ENCODE measurements at regions not wholly inside any gene's neighbourhood (a gene's known extent, or its start where the extent isn't known, plus 50 kb on each side); places are given as distances from the start of the nearest gene placed in this dataset.

DNA sequence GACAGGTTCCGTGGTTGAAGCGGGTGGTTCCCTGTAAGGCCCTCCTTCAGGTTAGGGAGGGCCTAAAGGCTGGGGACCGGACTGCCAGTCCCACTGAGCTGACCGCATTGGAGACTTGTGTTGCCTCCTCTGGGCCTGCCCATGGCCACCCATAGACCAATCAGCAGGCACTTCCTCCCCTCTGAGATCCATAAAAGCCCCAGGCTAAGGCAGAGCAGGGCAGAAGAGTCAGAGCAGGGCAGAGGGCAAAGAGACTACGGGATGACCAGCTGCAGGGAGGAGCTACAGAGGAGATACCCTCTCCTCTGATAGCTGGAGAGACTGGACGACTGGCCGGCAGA is 537.4 kb downstream of the TENT5A start:
- no peaks in the 10 kb centered on the region for H3K4me1 ChIP-seq (ENCODE audit: control insufficient read depth, insufficient read depth, low read length)
- ChIA-PET POLR2A (no interaction called here), CTCF (no interaction called here)
- TF ChIP-seq RBAK (tag by site-specific recombination; IDR thresholded peaks at IDR 0.05) (no peak), ZNF350 (tag by site-specific recombination; IDR thresholded peaks at IDR 0.05) (no peak), ZBTB20 (tag by site-specific recombination; IDR thresholded peaks at IDR 0.05) (no peak), ZNF146 (tag by site-specific recombination; IDR thresholded peaks at IDR 0.05) (no peak), ZBTB7A (tag by site-specific recombination; IDR thresholded peaks at IDR 0.05; ENCODE audit: low read depth) (no peak), ZNF394 (tag by site-specific recombination; IDR thresholded peaks at IDR 0.05; ENCODE audit: borderline replicate concordance) (no peak), ZNF274 (IDR thresholded peaks at IDR 0.05; ENCODE audit: low read length) (no peak), ZNF274 (tag by site-specific recombination; IDR thresholded peaks at IDR 0.05; ENCODE audit: borderline replicate concordance) (no peak), ZNF747 (tag by site-specific recombination; IDR thresholded peaks at IDR 0.05) (no peak), ZNF423 (tag by site-specific recombination; IDR thresholded peaks at IDR 0.05) (no peak), YY1 (tag by site-specific recombination; IDR thresholded peaks at IDR 0.05) (no peak), SCRT1 (tag by site-specific recombination; IDR thresholded peaks at IDR 0.05; ENCODE audit: borderline replicate concordance) (no peak), ZNF610 (tag by site-specific recombination; IDR thresholded peaks at IDR 0.05; ENCODE audit: borderline replicate concordance) (no peak)
- TF ChIP-seq, protein P1, sequence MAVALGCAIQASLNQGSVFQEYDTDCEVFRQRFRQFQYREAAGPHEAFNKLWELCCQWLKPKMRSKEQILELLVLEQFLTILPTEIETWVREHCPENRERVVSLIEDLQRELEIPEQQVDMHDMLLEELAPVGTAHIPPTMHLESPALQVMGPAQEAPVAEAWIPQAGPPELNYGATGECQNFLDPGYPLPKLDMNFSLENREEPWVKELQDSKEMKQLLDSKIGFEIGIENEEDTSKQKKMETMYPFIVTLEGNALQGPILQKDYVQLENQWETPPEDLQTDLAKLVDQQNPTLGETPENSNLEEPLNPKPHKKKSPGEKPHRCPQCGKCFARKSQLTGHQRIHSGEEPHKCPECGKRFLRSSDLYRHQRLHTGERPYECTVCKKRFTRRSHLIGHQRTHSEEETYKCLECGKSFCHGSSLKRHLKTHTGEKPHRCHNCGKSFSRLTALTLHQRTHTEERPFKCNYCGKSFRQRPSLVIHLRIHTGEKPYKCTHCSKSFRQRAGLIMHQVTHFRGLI (tag by site-specific recombination; IDR thresholded peaks at IDR 0.05), result no peak
- TF ChIP-seq, protein P2, sequence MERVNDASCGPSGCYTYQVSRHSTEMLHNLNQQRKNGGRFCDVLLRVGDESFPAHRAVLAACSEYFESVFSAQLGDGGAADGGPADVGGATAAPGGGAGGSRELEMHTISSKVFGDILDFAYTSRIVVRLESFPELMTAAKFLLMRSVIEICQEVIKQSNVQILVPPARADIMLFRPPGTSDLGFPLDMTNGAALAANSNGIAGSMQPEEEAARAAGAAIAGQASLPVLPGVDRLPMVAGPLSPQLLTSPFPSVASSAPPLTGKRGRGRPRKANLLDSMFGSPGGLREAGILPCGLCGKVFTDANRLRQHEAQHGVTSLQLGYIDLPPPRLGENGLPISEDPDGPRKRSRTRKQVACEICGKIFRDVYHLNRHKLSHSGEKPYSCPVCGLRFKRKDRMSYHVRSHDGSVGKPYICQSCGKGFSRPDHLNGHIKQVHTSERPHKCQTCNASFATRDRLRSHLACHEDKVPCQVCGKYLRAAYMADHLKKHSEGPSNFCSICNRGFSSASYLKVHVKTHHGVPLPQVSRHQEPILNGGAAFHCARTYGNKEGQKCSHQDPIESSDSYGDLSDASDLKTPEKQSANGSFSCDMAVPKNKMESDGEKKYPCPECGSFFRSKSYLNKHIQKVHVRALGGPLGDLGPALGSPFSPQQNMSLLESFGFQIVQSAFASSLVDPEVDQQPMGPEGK (tag by site-specific recombination; IDR thresholded peaks at IDR 0.05), result no peak
- TF ChIP-seq, protein P3, sequence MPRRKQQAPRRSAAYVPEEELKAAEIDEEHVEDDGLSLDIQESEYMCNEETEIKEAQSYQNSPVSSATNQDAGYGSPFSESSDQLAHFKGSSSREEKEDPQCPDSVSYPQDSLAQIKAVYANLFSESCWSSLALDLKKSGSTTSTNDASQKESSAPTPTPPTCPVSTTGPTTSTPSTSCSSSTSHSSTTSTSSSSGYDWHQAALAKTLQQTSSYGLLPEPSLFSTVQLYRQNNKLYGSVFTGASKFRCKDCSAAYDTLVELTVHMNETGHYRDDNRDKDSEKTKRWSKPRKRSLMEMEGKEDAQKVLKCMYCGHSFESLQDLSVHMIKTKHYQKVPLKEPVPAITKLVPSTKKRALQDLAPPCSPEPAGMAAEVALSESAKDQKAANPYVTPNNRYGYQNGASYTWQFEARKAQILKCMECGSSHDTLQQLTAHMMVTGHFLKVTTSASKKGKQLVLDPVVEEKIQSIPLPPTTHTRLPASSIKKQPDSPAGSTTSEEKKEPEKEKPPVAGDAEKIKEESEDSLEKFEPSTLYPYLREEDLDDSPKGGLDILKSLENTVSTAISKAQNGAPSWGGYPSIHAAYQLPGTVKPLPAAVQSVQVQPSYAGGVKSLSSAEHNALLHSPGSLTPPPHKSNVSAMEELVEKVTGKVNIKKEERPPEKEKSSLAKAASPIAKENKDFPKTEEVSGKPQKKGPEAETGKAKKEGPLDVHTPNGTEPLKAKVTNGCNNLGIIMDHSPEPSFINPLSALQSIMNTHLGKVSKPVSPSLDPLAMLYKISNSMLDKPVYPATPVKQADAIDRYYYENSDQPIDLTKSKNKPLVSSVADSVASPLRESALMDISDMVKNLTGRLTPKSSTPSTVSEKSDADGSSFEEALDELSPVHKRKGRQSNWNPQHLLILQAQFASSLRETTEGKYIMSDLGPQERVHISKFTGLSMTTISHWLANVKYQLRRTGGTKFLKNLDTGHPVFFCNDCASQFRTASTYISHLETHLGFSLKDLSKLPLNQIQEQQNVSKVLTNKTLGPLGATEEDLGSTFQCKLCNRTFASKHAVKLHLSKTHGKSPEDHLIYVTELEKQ (tag by site-specific recombination; IDR thresholded peaks at IDR 0.05; ENCODE audit: borderline replicate concordance), result no peak
- TF ChIP-seq, protein P4, sequence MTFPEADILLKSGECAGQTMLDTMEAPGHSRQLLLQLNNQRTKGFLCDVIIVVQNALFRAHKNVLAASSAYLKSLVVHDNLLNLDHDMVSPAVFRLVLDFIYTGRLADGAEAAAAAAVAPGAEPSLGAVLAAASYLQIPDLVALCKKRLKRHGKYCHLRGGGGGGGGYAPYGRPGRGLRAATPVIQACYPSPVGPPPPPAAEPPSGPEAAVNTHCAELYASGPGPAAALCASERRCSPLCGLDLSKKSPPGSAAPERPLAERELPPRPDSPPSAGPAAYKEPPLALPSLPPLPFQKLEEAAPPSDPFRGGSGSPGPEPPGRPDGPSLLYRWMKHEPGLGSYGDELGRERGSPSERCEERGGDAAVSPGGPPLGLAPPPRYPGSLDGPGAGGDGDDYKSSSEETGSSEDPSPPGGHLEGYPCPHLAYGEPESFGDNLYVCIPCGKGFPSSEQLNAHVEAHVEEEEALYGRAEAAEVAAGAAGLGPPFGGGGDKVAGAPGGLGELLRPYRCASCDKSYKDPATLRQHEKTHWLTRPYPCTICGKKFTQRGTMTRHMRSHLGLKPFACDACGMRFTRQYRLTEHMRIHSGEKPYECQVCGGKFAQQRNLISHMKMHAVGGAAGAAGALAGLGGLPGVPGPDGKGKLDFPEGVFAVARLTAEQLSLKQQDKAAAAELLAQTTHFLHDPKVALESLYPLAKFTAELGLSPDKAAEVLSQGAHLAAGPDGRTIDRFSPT (tag by site-specific recombination; IDR thresholded peaks at IDR 0.05), result no peak
- TF ChIP-seq, protein P5, sequence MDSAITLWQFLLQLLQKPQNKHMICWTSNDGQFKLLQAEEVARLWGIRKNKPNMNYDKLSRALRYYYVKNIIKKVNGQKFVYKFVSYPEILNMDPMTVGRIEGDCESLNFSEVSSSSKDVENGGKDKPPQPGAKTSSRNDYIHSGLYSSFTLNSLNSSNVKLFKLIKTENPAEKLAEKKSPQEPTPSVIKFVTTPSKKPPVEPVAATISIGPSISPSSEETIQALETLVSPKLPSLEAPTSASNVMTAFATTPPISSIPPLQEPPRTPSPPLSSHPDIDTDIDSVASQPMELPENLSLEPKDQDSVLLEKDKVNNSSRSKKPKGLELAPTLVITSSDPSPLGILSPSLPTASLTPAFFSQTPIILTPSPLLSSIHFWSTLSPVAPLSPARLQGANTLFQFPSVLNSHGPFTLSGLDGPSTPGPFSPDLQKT (IDR thresholded peaks at IDR 0.05; ENCODE audit: borderline replicate concordance, low read depth, low read length), result no peak
- TF ChIP-seq, protein P6, sequence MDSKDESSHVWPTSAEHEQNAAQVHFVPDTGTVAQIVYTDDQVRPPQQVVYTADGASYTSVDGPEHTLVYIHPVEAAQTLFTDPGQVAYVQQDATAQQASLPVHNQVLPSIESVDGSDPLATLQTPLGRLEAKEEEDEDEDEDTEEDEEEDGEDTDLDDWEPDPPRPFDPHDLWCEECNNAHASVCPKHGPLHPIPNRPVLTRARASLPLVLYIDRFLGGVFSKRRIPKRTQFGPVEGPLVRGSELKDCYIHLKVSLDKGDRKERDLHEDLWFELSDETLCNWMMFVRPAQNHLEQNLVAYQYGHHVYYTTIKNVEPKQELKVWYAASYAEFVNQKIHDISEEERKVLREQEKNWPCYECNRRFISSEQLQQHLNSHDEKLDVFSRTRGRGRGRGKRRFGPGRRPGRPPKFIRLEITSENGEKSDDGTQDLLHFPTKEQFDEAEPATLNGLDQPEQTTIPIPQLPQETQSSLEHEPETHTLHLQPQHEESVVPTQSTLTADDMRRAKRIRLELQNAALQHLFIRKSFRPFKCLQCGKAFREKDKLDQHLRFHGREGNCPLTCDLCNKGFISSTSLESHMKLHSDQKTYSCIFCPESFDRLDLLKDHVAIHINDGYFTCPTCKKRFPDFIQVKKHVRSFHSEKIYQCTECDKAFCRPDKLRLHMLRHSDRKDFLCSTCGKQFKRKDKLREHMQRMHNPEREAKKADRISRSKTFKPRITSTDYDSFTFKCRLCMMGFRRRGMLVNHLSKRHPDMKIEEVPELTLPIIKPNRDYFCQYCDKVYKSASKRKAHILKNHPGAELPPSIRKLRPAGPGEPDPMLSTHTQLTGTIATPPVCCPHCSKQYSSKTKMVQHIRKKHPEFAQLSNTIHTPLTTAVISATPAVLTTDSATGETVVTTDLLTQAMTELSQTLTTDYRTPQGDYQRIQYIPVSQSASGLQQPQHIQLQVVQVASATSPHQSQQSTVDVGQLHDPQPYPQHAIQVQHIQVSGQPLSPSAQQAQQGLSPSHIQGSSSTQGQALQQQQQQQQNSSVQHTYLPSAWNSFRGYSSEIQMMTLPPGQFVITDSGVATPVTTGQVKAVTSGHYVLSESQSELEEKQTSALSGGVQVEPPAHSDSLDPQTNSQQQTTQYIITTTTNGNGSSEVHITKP (tag by site-specific recombination; IDR thresholded peaks at IDR 0.05), result no peak
- TF ChIP-seq, protein P7, sequence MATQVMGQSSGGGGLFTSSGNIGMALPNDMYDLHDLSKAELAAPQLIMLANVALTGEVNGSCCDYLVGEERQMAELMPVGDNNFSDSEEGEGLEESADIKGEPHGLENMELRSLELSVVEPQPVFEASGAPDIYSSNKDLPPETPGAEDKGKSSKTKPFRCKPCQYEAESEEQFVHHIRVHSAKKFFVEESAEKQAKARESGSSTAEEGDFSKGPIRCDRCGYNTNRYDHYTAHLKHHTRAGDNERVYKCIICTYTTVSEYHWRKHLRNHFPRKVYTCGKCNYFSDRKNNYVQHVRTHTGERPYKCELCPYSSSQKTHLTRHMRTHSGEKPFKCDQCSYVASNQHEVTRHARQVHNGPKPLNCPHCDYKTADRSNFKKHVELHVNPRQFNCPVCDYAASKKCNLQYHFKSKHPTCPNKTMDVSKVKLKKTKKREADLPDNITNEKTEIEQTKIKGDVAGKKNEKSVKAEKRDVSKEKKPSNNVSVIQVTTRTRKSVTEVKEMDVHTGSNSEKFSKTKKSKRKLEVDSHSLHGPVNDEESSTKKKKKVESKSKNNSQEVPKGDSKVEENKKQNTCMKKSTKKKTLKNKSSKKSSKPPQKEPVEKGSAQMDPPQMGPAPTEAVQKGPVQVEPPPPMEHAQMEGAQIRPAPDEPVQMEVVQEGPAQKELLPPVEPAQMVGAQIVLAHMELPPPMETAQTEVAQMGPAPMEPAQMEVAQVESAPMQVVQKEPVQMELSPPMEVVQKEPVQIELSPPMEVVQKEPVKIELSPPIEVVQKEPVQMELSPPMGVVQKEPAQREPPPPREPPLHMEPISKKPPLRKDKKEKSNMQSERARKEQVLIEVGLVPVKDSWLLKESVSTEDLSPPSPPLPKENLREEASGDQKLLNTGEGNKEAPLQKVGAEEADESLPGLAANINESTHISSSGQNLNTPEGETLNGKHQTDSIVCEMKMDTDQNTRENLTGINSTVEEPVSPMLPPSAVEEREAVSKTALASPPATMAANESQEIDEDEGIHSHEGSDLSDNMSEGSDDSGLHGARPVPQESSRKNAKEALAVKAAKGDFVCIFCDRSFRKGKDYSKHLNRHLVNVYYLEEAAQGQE (tag by site-specific recombination; IDR thresholded peaks at IDR 0.05), result no peak
- no peaks in the 10 kb centered on the region for H3K9me3 ChIP-seq (ENCODE audit: control insufficient read depth, insufficient read depth, low read depth, low read length)
- H3K27ac ChIP-seq (ENCODE audit: extremely low read depth, low read depth, low read length), result no peak overlapping the region
- H3K36me3 ChIP-seq (ENCODE audit: control insufficient read depth in 2 of 2, insufficient read depth in 1 of 2, low read length in 2 of 2), result no peaks in the 10 kb centered on the region
- no peak overlapping the region for H3K4me3 ChIP-seq (ENCODE audit: low read depth, low read length)
